RWPE2 (cell line): ENCODE measurements at regions not wholly inside any gene's neighbourhood (a gene's known extent, or its start where the extent isn't known, plus 50 kb on each side); places are given as distances from the start of the nearest gene placed in this dataset.

Experiments
- ATAC-seq: fragments of 200-7000 bp; cut with Tn5 transposase; 3 replicates; pipeline ENCODE4 v1.9.1; 2021; ENCODE audit warnings: low read depth
- DNase-seq: peaks from one replicate; pipeline ENCODE4 v3.0.0-alpha.2; 2020; ENCODE audit warnings: low spot score
- H3K27ac ChIP-seq: fragments of 450-650 bp; 2 replicates; pipeline ENCODE4 v1.5.1; 2017; ENCODE audit warnings: mild to moderate bottlenecking; ENCODE audit not compliant: poor library complexity, severe bottlenecking
- H3K27me3 ChIP-seq: fragments of 250-450 bp; sonication (Bioruptor Pico); 2 replicates; pipeline ENCODE4 v1.5.1; 2021; ENCODE audit warnings: mild to moderate bottlenecking, moderate library complexity; ENCODE audit not compliant: insufficient read depth, poor library complexity, severe bottlenecking
- H3K36me3 ChIP-seq: fragments of 250-450 bp; sonication (Bioruptor Pico); 2 replicates; pipeline ENCODE4 v1.5.1; 2020; ENCODE audit warnings: low read depth, mild to moderate bottlenecking, moderate library complexity
- H3K4me1 ChIP-seq: fragments of 250-450 bp; sonication (Bioruptor Pico); 2 replicates; pipeline ENCODE4 v1.5.1; 2021; ENCODE audit warnings: mild to moderate bottlenecking, moderate library complexity; ENCODE audit not compliant: insufficient read depth, poor library complexity, severe bottlenecking
- H3K4me3 ChIP-seq: fragments of 250-450 bp; sonication (Bioruptor Pico); 2 replicates; pipeline ENCODE4 v1.5.1; 2021; ENCODE audit warnings: mild to moderate bottlenecking, moderate library complexity; ENCODE audit not compliant: severe bottlenecking
- H3K9me3 ChIP-seq: fragments of 250-450 bp; sonication (Bioruptor Pico); 2 replicates; pipeline ENCODE4 v1.5.1; 2021; ENCODE audit warnings: mild to moderate bottlenecking, moderate library complexity; ENCODE audit not compliant: severe bottlenecking
- CTCF ChIP-seq: fragments of 450-650 bp; IDR thresholded peaks from one replicate; pipeline ENCODE4 v1.5.1; 2017; ENCODE audit warnings: mild to moderate bottlenecking, moderate library complexity; ENCODE audit not compliant: poor library complexity, severe bottlenecking

GRCh38 chr10:21184216-21184615 is 287.1 kb upstream of the NEBL start:
- Histone ChIP-seq H3K27ac (peak overlapping the region; percentile 79), H3K9me3 (peaks cover 4% of the 10 kb centered on the region), H3K36me3 (no peaks in the 10 kb centered on the region), H3K27me3 (no peaks in the 10 kb centered on the region), H3K4me1 (peaks cover 15% of the 10 kb centered on the region), H3K4me3 (no peak overlapping the region)
- ATAC-seq (peak; percentile 95), DNase-seq (no peak)
- no peak for TF ChIP-seq CTCF

DNA sequence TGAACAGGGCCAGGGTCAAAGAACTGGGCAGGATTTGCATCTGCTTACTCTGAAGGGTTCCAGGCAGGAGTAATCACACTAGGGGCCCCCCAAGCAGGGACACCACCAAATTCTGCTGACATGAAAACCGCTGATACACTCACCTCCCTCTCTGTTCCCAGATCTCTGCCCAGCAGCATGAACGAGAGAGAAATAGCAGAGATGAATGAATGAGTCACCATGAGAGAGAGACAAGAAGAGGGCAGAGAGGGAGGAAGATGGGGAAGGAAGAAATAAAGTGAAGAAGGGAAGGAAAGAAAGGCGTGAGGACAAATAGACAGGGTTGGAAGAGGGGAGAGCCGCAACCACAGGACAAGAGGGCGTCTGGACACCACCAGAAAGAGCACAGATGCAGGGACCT is 285.9 kb upstream of the NEBL start:
- TF ChIP-seq CTCF: no peak
- peak overlapping the region; percentile 79 for H3K27ac ChIP-seq
- H3K4me3 ChIP-seq: no peak overlapping the region
- peaks cover 15% of the 10 kb centered on the region for H3K4me1 ChIP-seq
- no peaks in the 10 kb centered on the region for H3K27me3 ChIP-seq
- no peaks in the 10 kb centered on the region for H3K9me3 ChIP-seq
- ATAC-seq (no peak), DNase-seq (no peak)
- H3K36me3 ChIP-seq: no peaks in the 10 kb centered on the region

DNA sequence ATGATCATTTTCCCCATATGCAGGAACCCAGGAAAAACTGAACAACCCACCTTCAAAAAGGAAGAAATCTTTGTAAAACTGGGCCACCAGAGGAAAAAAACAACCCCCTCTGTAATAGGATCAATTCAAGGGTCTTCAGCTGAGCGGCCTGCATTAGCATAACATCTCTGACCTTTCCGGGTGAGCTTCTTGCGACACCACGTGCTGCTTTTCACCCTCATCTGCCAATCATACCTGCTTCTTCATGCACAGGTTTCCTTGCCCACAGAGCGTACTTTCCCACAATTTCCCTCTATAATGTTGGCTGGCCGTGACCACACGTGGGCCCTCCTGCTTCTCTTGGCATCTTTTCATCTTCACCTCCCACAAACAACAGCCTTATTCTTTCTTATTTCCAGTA is 284.3 kb upstream of the NEBL start:
- Histone ChIP-seq H3K27me3 (no peaks in the 10 kb centered on the region), H3K4me1 (peaks cover 15% of the 10 kb centered on the region), H3K4me3 (no peak overlapping the region), H3K36me3 (no peaks in the 10 kb centered on the region), H3K9me3 (no peaks in the 10 kb centered on the region), H3K27ac (no peak overlapping the region)
- TF ChIP-seq CTCF: no peak
- DNase-seq (no peak), ATAC-seq (no peak)

GRCh38 chr10:21180604-21181003 is 283.5 kb upstream of the NEBL start:
- H3K27ac ChIP-seq: no peak overlapping the region
- H3K4me1 ChIP-seq: peaks cover 15% of the 10 kb centered on the region
- no peaks in the 10 kb centered on the region for H3K27me3 ChIP-seq
- ATAC-seq: no peak
- no peak for TF ChIP-seq CTCF
- no peak for DNase-seq
- H3K36me3 ChIP-seq: no peaks in the 10 kb centered on the region
- no peak overlapping the region for H3K4me3 ChIP-seq
- no peaks in the 10 kb centered on the region for H3K9me3 ChIP-seq

- Histone ChIP-seq H3K36me3 (no peaks in the 10 kb centered on the region), H3K27ac (no peak overlapping the region), H3K9me3 (no peaks in the 10 kb centered on the region), H3K4me3 (no peak overlapping the region), H3K4me1 (no peaks in the 10 kb centered on the region), H3K27me3 (no peaks in the 10 kb centered on the region)
- ATAC-seq (no peak), DNase-seq (no peak)
- no peak for TF ChIP-seq CTCF
Measured at GRCh38 chr10:21176934-21177480, 279.9 kb upstream of the NEBL start.
